ENCODE measurements at regions not wholly inside any gene's neighbourhood (a gene's known extent, or its start where the extent isn't known, plus 50 kb on each side); places are given as distances from the start of the nearest gene placed in this dataset.

DNA sequence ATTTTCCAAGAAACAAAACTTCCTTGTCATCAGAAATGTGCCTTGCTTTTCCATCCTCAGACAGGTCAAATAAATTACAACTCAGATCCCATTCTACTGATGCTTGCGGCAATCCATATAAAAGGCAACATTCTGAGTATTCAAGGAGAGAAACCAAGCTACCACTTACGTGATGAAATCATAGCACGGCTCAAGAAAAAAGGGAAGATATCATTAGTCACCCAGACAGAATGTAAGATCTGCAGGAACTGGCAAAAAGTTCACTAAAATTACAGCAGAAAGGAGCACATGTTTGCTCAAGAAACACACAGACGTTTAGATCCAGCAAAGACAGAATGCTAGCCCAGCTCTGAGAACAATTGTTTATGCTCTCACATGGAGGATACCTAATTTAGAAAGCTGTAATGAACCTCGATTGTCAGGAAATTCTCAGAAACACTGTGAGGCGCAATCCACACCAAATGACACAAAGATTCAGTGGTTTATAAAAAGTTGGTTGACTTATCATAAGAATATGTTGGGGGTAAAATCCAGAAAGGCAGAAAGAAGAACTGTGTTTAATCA, 304.2 kb downstream of the ADGRG6 start:
- Mint-ChIP-seq H3K9me3 (peaks cover 0 to 5% (median 2%) of the 10 kb centered on the region in 7 donors), H3K27me3 (ENCODE audit: low read depth in 3 of 3) (peaks cover 0 to 7% (median 4%) of the 10 kb centered on the region in 3 donors), H3K4me3 (no peak overlapping the region), H3K4me1 (peaks cover 6% of the 10 kb centered on the region), H3K27ac (no peak overlapping the region), H3K36me3 (no peaks in the 10 kb centered on the region)
- Histone ChIP-seq H3K4me3 (replicated peaks in 1 of 3; ENCODE audit: low read depth in 2 of 3, low read length in 3 of 3) (no peak overlapping the region), H3K27ac (ENCODE audit: low read depth in 1 of 2, low read length in 2 of 2) (no peak overlapping the region), H3K36me3 (replicated peaks in 1 of 2; ENCODE audit: control insufficient read depth in 1 of 2, insufficient read depth in 2 of 2, low read length in 2 of 2) (no peaks in the 10 kb centered on the region), H3K9ac (ENCODE audit: insufficient read depth, low read length, poor library complexity, severe bottlenecking) (no peak overlapping the region), H3K27me3 (ENCODE audit: control insufficient read depth in 2 of 2, insufficient read depth in 2 of 2, low read length in 2 of 2) (no peaks in the 10 kb centered on the region), H4K20me1 (ENCODE audit: insufficient read depth, low read length) (no peaks in the 10 kb centered on the region), H3K9me3 (replicated peaks in 1 of 2; ENCODE audit: control insufficient read depth in 1 of 2, insufficient read depth in 1 of 2, low read length in 2 of 2) (no peaks in the 10 kb centered on the region), H3K4me2 (replicated peaks; ENCODE audit: extremely low read depth, low read length, poor library complexity, severe bottlenecking) (no peak overlapping the region), H2AFZ (ENCODE audit: insufficient read depth, low read depth, low read length, poor library complexity, severe bottlenecking) (no peak overlapping the region), H3K79me2 (ENCODE audit: insufficient read depth, low read length) (no peaks in the 10 kb centered on the region), H3K4me1 (ENCODE audit: control insufficient read depth in 1 of 2, insufficient read depth in 2 of 2, low read length in 2 of 2) (no peaks in the 10 kb centered on the region)
- TF ChIP-seq, protein P1, sequence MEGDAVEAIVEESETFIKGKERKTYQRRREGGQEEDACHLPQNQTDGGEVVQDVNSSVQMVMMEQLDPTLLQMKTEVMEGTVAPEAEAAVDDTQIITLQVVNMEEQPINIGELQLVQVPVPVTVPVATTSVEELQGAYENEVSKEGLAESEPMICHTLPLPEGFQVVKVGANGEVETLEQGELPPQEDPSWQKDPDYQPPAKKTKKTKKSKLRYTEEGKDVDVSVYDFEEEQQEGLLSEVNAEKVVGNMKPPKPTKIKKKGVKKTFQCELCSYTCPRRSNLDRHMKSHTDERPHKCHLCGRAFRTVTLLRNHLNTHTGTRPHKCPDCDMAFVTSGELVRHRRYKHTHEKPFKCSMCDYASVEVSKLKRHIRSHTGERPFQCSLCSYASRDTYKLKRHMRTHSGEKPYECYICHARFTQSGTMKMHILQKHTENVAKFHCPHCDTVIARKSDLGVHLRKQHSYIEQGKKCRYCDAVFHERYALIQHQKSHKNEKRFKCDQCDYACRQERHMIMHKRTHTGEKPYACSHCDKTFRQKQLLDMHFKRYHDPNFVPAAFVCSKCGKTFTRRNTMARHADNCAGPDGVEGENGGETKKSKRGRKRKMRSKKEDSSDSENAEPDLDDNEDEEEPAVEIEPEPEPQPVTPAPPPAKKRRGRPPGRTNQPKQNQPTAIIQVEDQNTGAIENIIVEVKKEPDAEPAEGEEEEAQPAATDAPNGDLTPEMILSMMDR (IDR thresholded peaks at IDR 0.05), result no peak
- no peak for DNase-seq
- 28% methylated on average over 4 of the region's 6 CpGs for WGBS (ENCODE audit: insufficient coverage)
- intact Hi-C loops (cut with micrococcal nuclease), result no loop called here

DNA sequence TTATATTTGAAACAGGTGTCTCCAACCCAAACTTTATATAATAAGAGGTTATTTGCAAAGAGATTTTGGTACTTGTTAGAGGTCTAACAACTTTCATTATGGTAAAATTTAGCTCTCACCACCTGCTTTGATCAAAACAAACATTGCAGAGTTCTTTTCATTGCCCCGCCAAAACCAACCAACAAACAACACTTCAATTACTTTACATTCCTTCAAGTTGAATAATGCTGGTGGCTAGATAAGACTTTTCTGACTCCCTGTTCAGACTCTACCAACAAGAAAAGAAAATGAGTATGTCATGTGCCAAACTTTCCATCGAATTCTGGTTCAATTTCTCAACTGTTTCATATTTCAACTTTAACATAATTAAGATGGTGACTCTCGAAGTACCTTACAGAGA, 311.1 kb downstream of the ADGRG6 start:
- Mint-ChIP-seq H3K4me3 (no peak overlapping the region), H3K4me1 (no peaks in the 10 kb centered on the region), H3K36me3 (no peaks in the 10 kb centered on the region), H3K9me3 (peaks cover 0 to 7% (median 3%) of the 10 kb centered on the region in 7 donors), H3K27ac (no peak overlapping the region), H3K27me3 (ENCODE audit: low read depth in 3 of 3) (peaks cover 0 to 4% (median 0%) of the 10 kb centered on the region in 3 donors)
- no peaks in the 10 kb centered on the region for H3K36me3 ChIP-seq (replicated peaks in 1 of 2; ENCODE audit: control insufficient read depth in 1 of 2, insufficient read depth in 2 of 2, low read length in 2 of 2)
- H3K4me1 ChIP-seq (ENCODE audit: control insufficient read depth in 1 of 2, insufficient read depth in 2 of 2, low read length in 2 of 2), result no peaks in the 10 kb centered on the region
- DNase-seq, result no peak
- intact Hi-C loops (cut with micrococcal nuclease), result no loop called here
- no peak overlapping the region for H3K9ac ChIP-seq (ENCODE audit: insufficient read depth, low read length, poor library complexity, severe bottlenecking)
- H3K4me2 ChIP-seq (replicated peaks; ENCODE audit: extremely low read depth, low read length, poor library complexity, severe bottlenecking), result no peak overlapping the region
- H3K27ac ChIP-seq (ENCODE audit: low read depth in 1 of 2, low read length in 2 of 2), result no peak overlapping the region
- TF ChIP-seq, protein P1 (IDR thresholded peaks at IDR 0.05), result no peak
- no peak overlapping the region for H3K4me3 ChIP-seq (replicated peaks in 1 of 3; ENCODE audit: low read depth in 2 of 3, low read length in 3 of 3)
- no peaks in the 10 kb centered on the region for H3K27me3 ChIP-seq (ENCODE audit: control insufficient read depth in 2 of 2, insufficient read depth in 2 of 2, low read length in 2 of 2)
- H4K20me1 ChIP-seq (ENCODE audit: insufficient read depth, low read length), result no peaks in the 10 kb centered on the region
- no peak overlapping the region for H2AFZ ChIP-seq (ENCODE audit: insufficient read depth, low read depth, low read length, poor library complexity, severe bottlenecking)
- H3K79me2 ChIP-seq (ENCODE audit: insufficient read depth, low read length), result no peaks in the 10 kb centered on the region
- H3K9me3 ChIP-seq (replicated peaks in 1 of 2; ENCODE audit: control insufficient read depth in 1 of 2, insufficient read depth in 1 of 2, low read length in 2 of 2), result no peaks in the 10 kb centered on the region
- no CpG with 5 or more reads among the region's 3 CpGs for WGBS (ENCODE audit: insufficient coverage)

All from CD14-positive monocyte (primary cell).